ENCODE measurements at regions not wholly inside any gene's neighbourhood (a gene's known extent, or its start where the extent isn't known, plus 50 kb on each side); places are given as distances from the start of the nearest gene placed in this dataset.
A peak's percentile ranks its signal among the peaks of the same experiment; 100 is the strongest.

GRCh38 chr7:68760556-68760955 lies 837.7 kb upstream of the AUTS2 start:
- Histone ChIP-seq H3K27me3 (replicated peaks; ENCODE audit: insufficient read depth) (no peaks in the 10 kb centered on the region), H3K9me3 (no peaks in the 10 kb centered on the region), H3K27ac (no peak overlapping the region), H3K36me3 (no peaks in the 10 kb centered on the region), H3K4me1 (replicated peaks) (no peaks in the 10 kb centered on the region), H3K4me3 (no peak overlapping the region)
- no peak for DNase-seq (ENCODE audit: low spot score)
- WGBS = 83% methylated on average over 3 of the region's 3 CpGs
- TF ChIP-seq CTCF (IDR thresholded peaks at IDR 0.05) (no peak), POLR2AphosphoS5 (IDR thresholded peaks at IDR 0.05) (no peak), POLR2A (IDR thresholded peaks at IDR 0.05) (no peak)
- intact Hi-C loops (cut with DNase I) = no loop called here

- TF ChIP-seq CTCF (IDR thresholded peaks at IDR 0.05) = no peak
- TF ChIP-seq POLR2A (IDR thresholded peaks at IDR 0.05) = no peak
- no peak for TF ChIP-seq POLR2AphosphoS5 (IDR thresholded peaks at IDR 0.05)
Measured at GRCh38 chr7:68767462-68767861, 830.8 kb upstream of the AUTS2 start.

GRCh38 chr7:68770649-68771048 lies 827.6 kb upstream of the AUTS2 start:
- TF ChIP-seq POLR2A (IDR thresholded peaks at IDR 0.05) = no peak
- no peak for TF ChIP-seq POLR2AphosphoS5 (IDR thresholded peaks at IDR 0.05)
- no peak for TF ChIP-seq CTCF (IDR thresholded peaks at IDR 0.05)
- intact Hi-C loops (cut with DNase I) = no loop called here
- H3K4me1 ChIP-seq (replicated peaks) = no peaks in the 10 kb centered on the region
- no peak for DNase-seq (ENCODE audit: low spot score)
- H3K36me3 ChIP-seq = no peaks in the 10 kb centered on the region
- H3K27me3 ChIP-seq (replicated peaks; ENCODE audit: insufficient read depth) = no peaks in the 10 kb centered on the region
- no peaks in the 10 kb centered on the region for H3K9me3 ChIP-seq
- H3K4me3 ChIP-seq = no peak overlapping the region
- no peak overlapping the region for H3K27ac ChIP-seq
- WGBS = 23% methylated on average over 6 of the region's 6 CpGs

More at GRCh38 chr7:68767462-68767861, 830.8 kb upstream of the AUTS2 start:
- H3K27ac ChIP-seq = no peak overlapping the region
- WGBS = 84% methylated on average over 4 of the region's 4 CpGs
- no peaks in the 10 kb centered on the region for H3K9me3 ChIP-seq
- no peaks in the 10 kb centered on the region for H3K27me3 ChIP-seq (replicated peaks; ENCODE audit: insufficient read depth)
- intact Hi-C loops (cut with DNase I) = no loop called here
- no peaks in the 10 kb centered on the region for H3K36me3 ChIP-seq
- no peak for DNase-seq (ENCODE audit: low spot score)
- H3K4me1 ChIP-seq (replicated peaks) = no peaks in the 10 kb centered on the region
- H3K4me3 ChIP-seq = no peak overlapping the region

- intact Hi-C loops (cut with DNase I) = no loop called here
- Histone ChIP-seq H3K4me3 (no peak overlapping the region), H3K27me3 (replicated peaks; ENCODE audit: insufficient read depth) (no peaks in the 10 kb centered on the region), H3K36me3 (no peaks in the 10 kb centered on the region), H3K27ac (no peak overlapping the region), H3K9me3 (no peaks in the 10 kb centered on the region), H3K4me1 (replicated peaks) (no peaks in the 10 kb centered on the region)
- 27% methylated on average over 3 of the region's 3 CpGs for WGBS
- peak; percentile 5 for DNase-seq (ENCODE audit: low spot score)
- TF ChIP-seq POLR2AphosphoS5 (IDR thresholded peaks at IDR 0.05) (peak; percentile 19), POLR2A (IDR thresholded peaks at IDR 0.05) (no peak), CTCF (IDR thresholded peaks at IDR 0.05) (no peak)
Measured at GRCh38 chr7:68776326-68776725, 821.9 kb upstream of the AUTS2 start.

GRCh38 chr7:68783684-68784083 lies 814.6 kb upstream of the AUTS2 start:
- TF ChIP-seq CTCF (IDR thresholded peaks at IDR 0.05) (no peak), POLR2AphosphoS5 (IDR thresholded peaks at IDR 0.05) (no peak), POLR2A (IDR thresholded peaks at IDR 0.05) (no peak)

More at GRCh38 chr7:68783684-68784083, 814.6 kb upstream of the AUTS2 start:
- WGBS = 73% methylated on average over 3 of the region's 3 CpGs
- Histone ChIP-seq H3K9me3 (no peaks in the 10 kb centered on the region), H3K4me1 (replicated peaks) (no peaks in the 10 kb centered on the region), H3K36me3 (no peaks in the 10 kb centered on the region), H3K27me3 (replicated peaks; ENCODE audit: insufficient read depth) (no peaks in the 10 kb centered on the region), H3K27ac (no peak overlapping the region), H3K4me3 (no peak overlapping the region)
- intact Hi-C loops (cut with DNase I) = no loop called here
- DNase-seq (ENCODE audit: low spot score) = no peak
